GM18861 (cell line): ENCODE measurements at regions not wholly inside any gene's neighbourhood (a gene's known extent, or its start where the extent isn't known, plus 50 kb on each side); places are given as distances from the start of the nearest gene placed in this dataset.
A peak's percentile ranks its signal among the peaks of the same experiment; 100 is the strongest.

Source experiments
- ATAC-seq: cut with Tn5 transposase; IDR thresholded peaks from one replicate; pipeline ENCODE4 v1.9.1; 2021; ENCODE audit not compliant: unreplicated experiment

- no peak for ATAC-seq
Measured at GRCh38 chr10:131620904-131621303, 279.9 kb upstream of the PPP2R2D start.

GRCh38 chr10:131621784-131622624 lies 278.8 kb upstream of the PPP2R2D start:
- no peak for ATAC-seq

GRCh38 chr10:131625041-131625440 lies 275.8 kb upstream of the PPP2R2D start:
- ATAC-seq: no peak

- ATAC-seq: no peak
Measured at GRCh38 chr10:131626274-131626673, 274.5 kb upstream of the PPP2R2D start.

GRCh38 chr10:131629026-131629770 lies 271.6 kb upstream of the PPP2R2D start:
- ATAC-seq: no peak

GRCh38 chr10:131630772-131631258 lies 270.0 kb upstream of the PPP2R2D start:
- ATAC-seq: no peak

- ATAC-seq: no peak
Measured at GRCh38 chr10:131631619-131632018, 269.2 kb upstream of the PPP2R2D start.

GRCh38 chr10:131635564-131636015 lies 265.2 kb upstream of the PPP2R2D start:
- no peak for ATAC-seq

GRCh38 chr10:131636116-131636515 lies 264.7 kb upstream of the PPP2R2D start:
- no peak for ATAC-seq

GRCh38 chr10:131636841-131637724 lies 263.7 kb upstream of the PPP2R2D start:
- ATAC-seq: no peak

- ATAC-seq: no peak
Measured at GRCh38 chr10:131638049-131638879, 262.5 kb upstream of the PPP2R2D start.

GRCh38 chr10:131638880-131639278 lies 261.9 kb upstream of the PPP2R2D start:
- ATAC-seq: no peak

- no peak for ATAC-seq
Measured at GRCh38 chr10:131640045-131640644, 260.7 kb upstream of the PPP2R2D start.

GRCh38 chr10:131641231-131641630 lies 259.6 kb upstream of the PPP2R2D start:
- peak; percentile 99 for ATAC-seq

- no peak for ATAC-seq
Measured at GRCh38 chr10:131641898-131642297, 258.9 kb upstream of the PPP2R2D start.

GRCh38 chr10:131642966-131643365 lies 257.8 kb upstream of the PPP2R2D start:
- ATAC-seq: no peak

GRCh38 chr10:131644289-131644688 lies 256.5 kb upstream of the PPP2R2D start:
- no peak for ATAC-seq

GRCh38 chr10:131644864-131645658 lies 255.7 kb upstream of the PPP2R2D start:
- no peak for ATAC-seq

GRCh38 chr10:131645756-131646155 lies 255.1 kb upstream of the PPP2R2D start:
- no peak for ATAC-seq
